Activated CD4-positive, alpha-beta T cell treated with anti-CD3 and anti-CD28 coated beads for 48 hours (primary cell): ENCODE measurements at regions not wholly inside any gene's neighbourhood (a gene's known extent, or its start where the extent isn't known, plus 50 kb on each side); places are given as distances from the start of the nearest gene placed in this dataset.
"Not testable (repeated sequence)": the region's sequence is repeated elsewhere in the genome, so short reads cannot be mapped to it uniquely, and the experiment has no call there.

ENCODE experiments used
- DNase-seq: peaks from one replicate; pipeline ENCODE4 v3.0.0-alpha.2; 2020

DNA sequence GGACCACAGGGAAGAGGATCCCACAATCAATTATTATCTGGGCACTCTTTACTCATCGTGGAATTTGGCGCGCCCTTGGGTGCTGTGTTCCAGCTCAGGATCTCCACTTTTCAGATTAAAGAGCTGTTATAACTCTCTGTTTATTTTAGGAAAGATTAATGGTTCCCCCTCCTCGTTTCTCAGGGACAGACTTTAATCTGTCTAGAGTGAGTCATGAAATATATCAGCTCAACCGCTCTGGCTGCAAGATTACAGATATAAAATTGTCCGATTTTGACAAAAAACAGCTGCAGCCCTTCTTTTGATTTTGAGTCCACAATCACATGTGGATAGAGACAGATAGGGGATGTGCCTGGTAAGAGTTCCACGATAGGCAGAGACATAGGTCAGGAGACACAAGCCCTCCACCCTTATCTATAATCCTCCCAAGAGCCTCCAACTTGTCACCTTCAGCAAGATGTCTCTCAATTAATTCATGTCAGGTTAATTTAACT, 77.6 kb upstream of the ANKRD55 start:
- no peak for DNase-seq

- DNase-seq: no peak
Observed at GRCh38 chr5:56309262-56309826, 76.2 kb upstream of the ANKRD55 start.

GRCh38 chr5:56307714-56308333, 74.7 kb upstream of the ANKRD55 start:
- no peak for DNase-seq

DNA sequence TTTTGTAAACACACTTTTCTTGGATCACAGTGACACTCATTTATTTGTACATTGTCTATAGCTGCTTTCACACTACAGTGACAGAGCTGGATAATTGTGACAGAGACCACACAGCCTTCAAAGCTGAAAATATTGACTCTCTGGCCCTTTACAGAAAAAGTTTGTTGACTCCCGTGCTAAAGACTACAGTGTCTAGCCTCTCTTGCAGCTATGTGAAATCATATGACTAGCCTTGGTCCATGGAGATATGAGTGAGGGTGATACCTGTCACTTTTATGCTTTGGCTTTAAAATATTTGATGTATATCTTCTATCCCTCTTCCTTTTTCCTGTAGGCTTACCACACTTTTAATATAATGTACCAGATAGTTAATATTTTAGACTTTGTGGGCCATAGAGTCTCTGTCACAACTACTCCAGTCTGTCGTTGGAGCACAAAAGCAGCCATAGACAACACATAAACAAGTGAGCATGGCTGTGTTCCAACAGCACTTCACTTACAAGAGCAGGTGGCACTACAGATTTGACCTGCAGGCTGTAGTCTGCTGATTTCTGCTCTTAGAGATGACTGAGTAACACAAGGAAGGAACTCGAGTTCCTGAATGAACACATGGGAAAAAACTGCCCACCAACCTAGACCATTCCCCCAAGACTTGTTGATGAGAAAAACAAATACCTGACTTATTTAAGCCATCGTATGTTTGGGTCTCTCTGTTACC, 73.5 kb upstream of the ANKRD55 start:
- DNase-seq: no peak

- no peak for DNase-seq
Observed at GRCh38 chr5:56305001-56305950, 72.1 kb upstream of the ANKRD55 start.

GRCh38 chr5:56303511-56303910, 70.4 kb upstream of the ANKRD55 start:
- no peak for DNase-seq

DNA sequence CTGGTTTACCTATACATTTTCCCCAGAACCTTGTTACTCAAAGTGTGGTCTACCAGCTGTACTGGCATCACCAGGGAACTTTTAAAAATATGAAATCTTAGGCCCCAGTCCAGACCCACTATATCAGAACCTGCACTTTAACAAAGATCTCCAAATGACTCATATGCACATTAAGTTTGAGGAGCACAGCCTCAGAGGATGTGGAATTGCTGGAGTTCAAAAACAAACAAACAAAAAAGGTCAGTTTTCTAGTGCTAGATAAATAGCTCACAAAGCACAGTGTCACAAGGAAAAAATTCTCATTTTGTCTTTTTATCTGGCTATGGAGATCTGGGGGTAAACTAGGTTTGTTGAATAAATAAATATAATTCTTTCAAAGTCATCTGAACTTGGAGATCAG, 68.9 kb upstream of the ANKRD55 start:
- no peak for DNase-seq

DNA sequence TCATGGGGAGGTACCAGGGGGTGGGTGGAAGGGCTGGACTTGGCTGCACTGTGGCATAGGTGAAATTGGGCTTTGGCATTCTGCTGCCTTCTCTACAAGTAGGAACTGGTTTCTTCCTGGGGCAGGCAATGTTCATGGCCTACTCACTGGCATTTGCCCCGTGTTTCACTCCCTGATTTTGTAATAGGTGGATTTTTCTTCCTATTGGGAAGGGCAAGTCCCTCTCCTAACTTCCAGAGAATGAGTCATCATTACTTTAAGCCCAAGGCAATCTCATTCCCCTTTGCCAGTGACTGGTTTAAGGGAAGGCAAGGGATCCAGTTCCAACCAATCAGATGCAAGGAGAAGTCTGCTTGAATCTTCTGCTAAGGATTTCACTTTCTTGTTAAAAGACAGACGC, 67.9 kb upstream of the ANKRD55 start:
- no peak for DNase-seq

- no peak for DNase-seq
Observed at GRCh38 chr5:56299212-56299611, 66.1 kb upstream of the ANKRD55 start.

DNA sequence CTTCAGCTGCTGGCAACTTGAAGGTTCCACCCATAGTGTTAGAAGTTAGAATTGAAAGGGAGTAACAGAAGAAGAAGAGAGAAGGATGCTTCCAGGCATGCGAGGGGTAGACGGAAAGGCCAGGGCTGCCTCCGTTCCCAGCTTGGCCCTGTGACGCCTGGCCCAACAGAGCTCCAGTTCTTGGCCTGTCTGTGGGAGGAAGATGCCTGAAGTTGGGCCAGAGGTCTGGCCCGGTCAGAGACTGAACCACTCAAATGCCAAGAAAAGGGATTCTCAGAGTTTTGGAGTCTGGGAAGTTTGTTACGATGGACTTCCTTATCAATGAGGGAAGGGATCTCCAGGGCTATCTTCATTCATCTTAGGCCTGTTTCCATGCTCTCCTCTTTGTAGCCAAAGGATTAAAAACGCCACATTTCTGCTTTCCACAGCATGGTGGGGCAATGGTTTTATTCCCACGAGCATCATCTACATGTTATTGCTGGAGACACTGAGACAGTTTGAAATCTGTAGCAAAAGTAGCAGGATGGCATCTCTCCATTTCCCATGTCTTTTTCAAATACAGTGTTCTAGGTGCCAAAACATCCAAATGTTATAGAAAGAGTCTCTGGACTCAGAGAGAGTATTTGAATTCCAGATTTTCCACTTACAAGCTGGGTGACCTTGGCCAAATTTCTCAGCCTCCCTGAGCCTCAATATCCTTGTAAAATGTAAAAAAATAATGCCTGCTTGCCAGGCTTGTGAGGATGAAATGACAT, 65.4 kb upstream of the ANKRD55 start:
- no peak for DNase-seq

DNA sequence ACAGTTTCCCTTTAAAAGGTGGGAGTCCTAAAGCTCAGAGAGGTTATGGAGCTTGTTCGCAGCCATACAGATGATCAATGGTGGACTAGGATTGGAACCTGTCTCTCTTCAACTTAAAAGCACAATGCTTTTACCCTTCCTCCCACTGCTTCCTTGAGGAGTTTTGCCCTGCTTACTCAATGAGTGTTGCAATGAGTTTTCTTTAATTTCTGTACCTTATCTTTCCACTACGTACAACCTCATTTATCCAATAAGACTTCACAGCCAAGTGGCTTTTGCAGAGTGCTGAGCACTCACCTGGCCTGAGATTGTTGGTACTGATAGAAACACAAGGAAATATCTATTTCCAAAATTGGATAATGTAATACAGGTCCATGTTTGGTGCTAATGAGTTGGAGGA, 64.7 kb upstream of the ANKRD55 start:
- DNase-seq: no peak

DNA sequence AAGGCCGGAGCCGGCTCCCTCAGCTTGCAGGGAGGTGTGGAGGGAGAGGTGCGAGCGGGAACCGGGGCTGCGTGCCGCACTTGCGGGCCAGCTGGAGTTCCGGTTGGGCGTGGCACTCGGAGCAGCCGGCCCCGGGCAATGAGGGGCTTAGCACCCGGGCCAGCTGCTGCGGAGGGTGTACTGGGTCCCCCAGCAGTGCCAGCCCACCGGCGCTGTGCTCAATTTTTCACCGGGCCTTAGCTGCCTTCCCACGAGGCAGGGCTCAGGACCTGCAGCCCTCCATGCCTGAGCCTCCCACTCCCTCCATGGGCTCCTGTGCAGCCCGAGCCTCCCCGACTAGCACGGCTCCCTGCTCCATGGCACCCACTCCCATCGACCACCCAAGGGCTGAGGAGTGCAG, 62.2 kb upstream of the ANKRD55 start:
- not testable (repeated sequence) for DNase-seq

- no peak for DNase-seq
Observed at GRCh38 chr5:56294354-56294753, 61.2 kb upstream of the ANKRD55 start.

GRCh38 chr5:56292874-56293273, 59.7 kb upstream of the ANKRD55 start:
- not testable (repeated sequence) for DNase-seq

GRCh38 chr5:56291661-56292374, 58.7 kb upstream of the ANKRD55 start:
- DNase-seq: no peak

GRCh38 chr5:56291079-56291643, 58.0 kb upstream of the ANKRD55 start:
- DNase-seq: no peak

DNA sequence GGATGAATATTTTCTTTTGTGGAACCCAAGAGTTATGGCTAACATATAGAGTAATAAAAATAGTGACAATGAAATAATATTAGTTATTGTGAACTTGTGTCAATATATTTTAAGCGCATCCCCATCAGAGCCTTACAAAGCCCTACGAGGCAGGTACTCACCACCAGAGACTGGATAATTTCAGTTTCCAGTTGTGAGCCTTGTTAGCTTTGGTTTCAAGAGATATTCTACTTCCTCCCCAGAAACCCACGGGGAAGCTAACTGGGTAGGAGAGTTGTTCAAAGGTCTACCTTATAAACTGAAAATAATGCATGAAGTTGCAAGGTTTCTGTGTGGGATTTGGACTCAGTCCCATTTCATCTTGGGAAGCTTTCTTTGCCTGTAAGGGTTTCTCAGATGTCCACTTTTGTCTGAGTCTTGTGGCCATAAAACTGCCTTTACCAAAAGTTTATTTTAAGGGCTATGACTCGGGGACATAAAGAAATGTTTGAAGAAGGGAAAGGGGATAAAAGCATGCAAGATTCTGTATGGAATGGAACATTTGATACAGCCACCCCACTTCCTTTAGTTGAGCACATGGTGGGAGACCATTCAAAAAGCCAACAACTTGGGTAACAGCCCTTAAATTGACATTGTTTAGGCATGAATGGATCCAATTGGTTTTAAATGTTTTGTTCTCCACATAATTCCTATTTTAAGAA, 57.4 kb upstream of the ANKRD55 start:
- no peak for DNase-seq

- no peak for DNase-seq
Observed at GRCh38 chr5:56289602-56289987, 56.5 kb upstream of the ANKRD55 start.

- DNase-seq: no peak
Observed at GRCh38 chr5:56288873-56289601, 55.9 kb upstream of the ANKRD55 start.
